OCI-M2 (cell line): ENCODE measurements at regions not wholly inside any gene's neighbourhood (a gene's known extent, or its start where the extent isn't known, plus 50 kb on each side); places are given as distances from the start of the nearest gene placed in this dataset.
A peak's percentile ranks its signal among the peaks of the same experiment; 100 is the strongest.

Source experiments
- DNase-seq: peaks from one replicate; lab custom pipeline; 2025; ENCODE audit not compliant: unreplicated experiment; lab: John Stamatoyannopoulos, UW

- peak; percentile 26 for DNase-seq
Observed at GRCh38 chr2:155825876-155826275, 506.6 kb downstream of the NR4A2 start.

GRCh38 chr2:155815851-155816250 lies 516.7 kb downstream of the NR4A2 start:
- no peak for DNase-seq

- DNase-seq: no peak
Observed at GRCh38 chr2:155815275-155815674, 517.2 kb downstream of the NR4A2 start.

GRCh38 chr2:155810411-155810810 lies 522.1 kb downstream of the NR4A2 start:
- DNase-seq: no peak

GRCh38 chr2:155802888-155803287 lies 529.6 kb downstream of the NR4A2 start:
- DNase-seq: no peak

GRCh38 chr2:155792666-155793065 lies 539.9 kb downstream of the NR4A2 start:
- DNase-seq: no peak

- DNase-seq: no peak
Observed at GRCh38 chr2:155770516-155770915, 562.0 kb downstream of the NR4A2 start.

GRCh38 chr2:155766342-155767115 lies 566.0 kb downstream of the NR4A2 start:
- DNase-seq: no peak

GRCh38 chr2:155755481-155755880 lies 577.0 kb downstream of the NR4A2 start:
- DNase-seq: no peak

GRCh38 chr2:155748131-155748530 lies 584.4 kb downstream of the NR4A2 start:
- no peak for DNase-seq

- DNase-seq: no peak
Observed at GRCh38 chr2:155747531-155747930, 585.0 kb downstream of the NR4A2 start.

- no peak for DNase-seq
Observed at GRCh38 chr2:155733091-155733853, 599.2 kb downstream of the NR4A2 start.

GRCh38 chr2:155730804-155731203 lies 601.7 kb downstream of the NR4A2 start:
- DNase-seq: no peak

- no peak for DNase-seq
Observed at GRCh38 chr2:155727187-155727895, 605.2 kb downstream of the NR4A2 start.

GRCh38 chr2:155722290-155722689 lies 610.2 kb downstream of the NR4A2 start:
- DNase-seq: no peak

- DNase-seq: no peak
Observed at GRCh38 chr2:155715705-155716104, 616.8 kb downstream of the NR4A2 start.

GRCh38 chr2:155714983-155715382 lies 617.5 kb downstream of the NR4A2 start:
- no peak for DNase-seq

GRCh38 chr2:155708071-155708470 lies 624.5 kb downstream of the NR4A2 start:
- no peak for DNase-seq

- DNase-seq: no peak
Observed at GRCh38 chr2:155703917-155704316, 628.6 kb downstream of the NR4A2 start.

GRCh38 chr2:155703048-155703447 lies 629.5 kb downstream of the NR4A2 start:
- DNase-seq: no peak

- no peak for DNase-seq
Observed at GRCh38 chr2:155701721-155702120, 630.8 kb downstream of the NR4A2 start.

- DNase-seq: no peak
Observed at GRCh38 chr2:155696571-155696970, 636.0 kb downstream of the NR4A2 start.
